Stimulated activated CD4-positive, alpha-beta T cell treated with anti-CD3 and anti-CD28 coated beads, Interleukin-12 subunit alpha, Interleukin-12 subunit beta, amount 100 ng/mL, for 24 hours (primary cell): ENCODE measurements at regions not wholly inside any gene's neighbourhood (a gene's known extent, or its start where the extent isn't known, plus 50 kb on each side); places are given as distances from the start of the nearest gene placed in this dataset.

Experiments
- DNase-seq, 2 experiments: peaks; one replicate each; pipeline ENCODE4 v3.0.0-alpha.2; 2020; ENCODE audit warnings: low read depth in 2 of 2

DNA sequence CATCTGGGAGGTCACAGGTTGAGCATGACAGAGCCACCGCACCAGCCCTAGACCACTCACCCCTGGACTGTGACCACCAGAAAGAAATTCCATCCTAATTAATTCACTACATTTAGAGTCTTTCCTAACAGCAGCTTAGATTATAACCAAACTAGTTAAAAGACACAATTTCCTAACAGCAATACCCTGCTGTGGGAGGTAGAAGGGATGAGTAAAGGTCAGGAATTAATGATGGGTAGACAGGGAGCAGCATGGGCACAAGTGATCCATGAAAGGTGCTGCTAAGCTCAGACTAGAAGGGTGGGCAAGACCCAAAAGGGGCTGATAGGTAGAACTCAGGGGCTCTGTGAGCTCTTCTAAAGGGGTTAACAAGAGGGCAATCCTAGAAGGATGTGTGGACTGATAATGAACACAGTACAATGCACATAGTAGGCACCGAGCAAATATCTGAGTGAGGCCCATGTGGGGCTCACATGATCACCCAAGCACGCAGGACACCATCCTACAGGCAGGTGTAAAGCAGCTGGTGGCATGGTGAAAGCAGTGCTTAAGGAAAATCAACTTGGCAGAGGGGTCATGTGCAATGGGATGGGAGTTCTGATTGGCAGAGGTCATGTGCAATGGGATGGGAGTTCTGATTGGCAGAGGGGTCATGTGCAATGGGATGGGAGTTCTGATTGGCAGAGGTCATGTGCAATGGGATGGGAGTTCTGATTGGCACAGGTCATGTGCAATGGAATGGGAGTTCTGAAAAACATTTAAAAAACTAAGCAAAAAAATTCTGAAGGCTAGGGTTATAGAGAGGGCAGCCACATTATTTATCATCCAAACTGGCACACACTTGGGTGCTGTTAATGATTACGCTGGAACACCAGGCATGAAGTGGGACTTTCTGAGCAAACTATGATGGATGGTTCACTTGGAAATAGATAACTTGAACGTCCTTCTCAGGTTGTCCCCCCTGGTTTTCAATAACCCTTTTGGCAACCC is 188.2 kb upstream of the FOXQ1 start:
- no peak for DNase-seq

- no peak for DNase-seq
Observed at GRCh38 chr6:1122083-1122482, 189.8 kb upstream of the FOXQ1 start.

DNA sequence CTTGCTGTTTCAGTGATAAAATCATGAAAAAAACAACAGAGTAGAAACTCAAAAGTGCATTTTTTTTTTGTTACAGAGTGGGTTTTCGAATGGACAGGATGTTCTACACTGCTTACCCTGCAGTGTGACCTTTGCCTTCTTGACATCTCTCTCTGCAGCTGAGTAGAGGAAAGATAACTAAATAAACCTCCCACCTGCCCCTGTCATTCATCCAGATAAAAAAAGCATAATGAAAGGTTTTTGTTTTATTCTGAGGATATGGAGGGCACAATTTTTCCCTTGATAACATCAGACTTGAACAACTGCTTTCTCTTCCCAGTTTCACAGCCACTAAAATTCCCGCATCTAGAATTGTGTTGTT is 193.6 kb upstream of the FOXQ1 start:
- no peak for DNase-seq

GRCh38 chr6:1117530-1118286 is 194.2 kb upstream of the FOXQ1 start:
- DNase-seq: no peak

DNA sequence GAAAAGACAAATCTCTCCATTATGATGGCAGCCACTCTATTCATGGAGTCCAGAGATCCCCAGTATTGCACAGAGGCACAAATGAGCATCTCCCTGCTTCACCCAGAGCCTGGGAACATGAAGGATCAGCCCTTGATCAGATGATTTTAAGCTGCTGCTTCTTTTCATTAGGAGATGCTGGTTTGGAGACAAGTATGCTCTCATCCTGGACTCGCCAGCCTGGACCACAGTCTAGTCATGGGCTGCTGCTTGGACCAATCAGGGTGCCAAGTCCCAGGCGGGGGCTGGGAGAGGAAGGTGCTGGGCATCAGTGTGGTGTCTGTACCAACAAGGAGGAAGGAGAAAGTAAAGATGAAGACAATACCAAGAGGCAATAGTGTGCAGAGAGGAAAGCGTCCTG is 195.7 kb upstream of the FOXQ1 start:
- no peak for DNase-seq

DNA sequence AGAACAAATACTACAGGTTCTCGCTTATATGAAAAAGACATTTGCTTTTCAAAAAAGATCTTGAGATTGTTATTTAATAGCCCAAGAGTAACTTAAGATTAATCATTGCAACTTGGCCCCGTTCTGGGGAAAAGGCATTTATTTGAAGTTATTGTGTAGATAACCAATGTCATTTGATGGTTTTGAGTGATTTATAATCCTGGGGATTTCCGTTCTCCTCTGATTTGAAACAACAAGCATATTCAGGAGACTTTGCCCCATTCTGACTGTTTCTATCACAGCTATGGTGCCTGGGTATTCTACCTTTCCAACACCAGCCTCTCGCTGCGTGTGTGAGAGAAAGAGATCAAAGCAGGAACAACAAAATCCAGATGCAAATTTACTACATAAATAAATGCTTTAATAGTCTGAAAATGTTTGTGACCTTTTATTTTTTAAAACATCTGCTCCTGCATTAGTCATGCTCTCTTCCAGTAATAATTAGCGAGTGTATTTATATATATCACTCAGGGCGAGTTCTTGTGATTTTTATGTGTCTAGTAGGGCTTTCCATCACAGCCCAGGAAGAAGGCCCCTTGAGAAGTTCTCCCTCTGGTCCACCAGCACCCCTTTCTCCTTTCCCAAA is 197.9 kb upstream of the FOXQ1 start:
- no peak for DNase-seq

GRCh38 chr6:1111361-1111760 is 200.5 kb upstream of the FOXQ1 start:
- no peak for DNase-seq

DNA sequence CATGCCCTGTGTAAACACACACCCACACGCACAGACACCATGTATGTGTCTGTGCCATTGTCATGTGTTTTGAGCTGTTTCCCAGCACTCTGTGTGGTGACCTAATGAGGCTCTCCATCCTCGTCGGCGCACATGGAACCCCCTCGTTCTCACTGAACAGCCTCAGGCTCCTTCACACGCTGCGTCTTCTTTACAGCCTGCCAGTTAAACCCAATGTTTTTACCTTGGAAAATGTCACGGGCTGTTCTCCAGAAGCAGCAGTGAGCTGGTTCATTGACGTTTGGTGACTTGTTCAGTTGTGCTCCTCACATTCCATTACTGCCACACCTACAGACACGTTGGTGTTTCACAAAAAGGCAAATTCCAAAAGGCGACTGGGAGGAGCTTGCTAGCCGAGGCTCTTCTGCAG is 201.0 kb upstream of the FOXQ1 start:
- DNase-seq: no peak

- no peak for DNase-seq
Observed at GRCh38 chr6:1110164-1110563, 201.7 kb upstream of the FOXQ1 start.

GRCh38 chr6:1109134-1109533 is 202.8 kb upstream of the FOXQ1 start:
- DNase-seq: no peak

DNA sequence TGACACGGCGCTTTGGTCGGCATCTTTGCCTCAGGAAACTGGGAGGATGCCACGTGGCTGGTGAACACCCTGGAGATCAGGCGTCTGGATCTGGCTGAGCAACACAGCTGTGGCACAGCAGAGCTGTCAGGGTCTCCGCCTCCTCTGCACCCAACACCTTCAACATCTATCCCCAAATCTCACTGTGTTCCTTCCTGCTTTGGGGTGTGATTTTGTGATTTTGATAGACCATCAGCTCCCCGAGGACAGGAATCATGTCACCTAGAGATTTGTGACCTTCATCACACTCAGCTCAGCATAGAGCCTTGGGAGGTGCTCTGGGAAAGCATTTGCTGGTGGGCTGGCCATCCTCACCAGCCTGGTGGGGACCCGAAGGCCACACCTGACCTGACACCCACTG is 203.7 kb upstream of the FOXQ1 start:
- DNase-seq: no peak

DNA sequence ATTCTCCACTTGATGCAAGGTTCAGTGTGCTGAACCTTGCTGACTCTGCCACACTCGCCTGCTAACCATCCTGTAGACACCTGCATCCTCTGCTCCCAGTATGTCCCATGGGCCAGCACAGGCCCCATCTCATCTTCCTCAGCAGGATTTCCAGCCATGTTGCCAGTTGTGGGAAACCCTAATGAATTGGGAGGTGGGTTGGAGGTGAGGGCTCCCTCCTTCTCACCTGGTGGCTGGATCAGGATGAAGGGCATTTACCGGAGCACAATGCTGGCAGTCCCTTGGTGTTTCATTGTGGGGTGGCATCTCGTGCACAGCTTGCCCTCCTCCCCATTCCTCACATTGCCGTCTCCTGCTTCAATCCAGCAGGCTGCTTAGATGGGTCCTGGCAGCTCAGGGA is 204.3 kb upstream of the FOXQ1 start:
- DNase-seq: no peak

DNA sequence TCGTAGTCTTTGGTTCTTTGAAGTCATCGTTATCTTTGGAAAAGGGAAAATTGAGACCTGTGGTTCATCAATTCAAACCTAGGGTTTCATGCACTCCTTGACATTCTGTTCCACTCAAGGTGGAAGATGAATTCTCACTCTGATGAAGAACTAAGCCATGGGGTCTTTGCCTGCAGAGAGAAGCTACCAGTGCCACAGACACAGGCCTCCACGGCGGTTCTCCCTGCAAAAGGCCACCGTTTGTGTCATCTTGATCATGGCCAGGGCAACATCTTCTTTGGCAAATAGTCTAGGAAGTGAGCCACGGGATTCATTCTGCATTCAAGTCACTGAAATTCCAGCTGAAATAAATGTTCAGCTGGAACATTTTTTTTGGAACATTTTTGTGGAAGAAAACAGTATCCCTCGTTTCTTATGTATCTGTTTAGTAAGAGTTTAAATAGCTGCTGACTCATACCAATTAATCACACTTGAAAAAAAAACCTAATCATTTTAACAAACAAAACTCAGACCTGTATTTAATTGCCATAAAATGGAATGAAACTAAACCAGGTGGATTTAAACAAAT is 206.0 kb upstream of the FOXQ1 start:
- DNase-seq: no peak

- DNase-seq: no peak
Observed at GRCh38 chr6:1104988-1105670, 206.8 kb upstream of the FOXQ1 start.

DNA sequence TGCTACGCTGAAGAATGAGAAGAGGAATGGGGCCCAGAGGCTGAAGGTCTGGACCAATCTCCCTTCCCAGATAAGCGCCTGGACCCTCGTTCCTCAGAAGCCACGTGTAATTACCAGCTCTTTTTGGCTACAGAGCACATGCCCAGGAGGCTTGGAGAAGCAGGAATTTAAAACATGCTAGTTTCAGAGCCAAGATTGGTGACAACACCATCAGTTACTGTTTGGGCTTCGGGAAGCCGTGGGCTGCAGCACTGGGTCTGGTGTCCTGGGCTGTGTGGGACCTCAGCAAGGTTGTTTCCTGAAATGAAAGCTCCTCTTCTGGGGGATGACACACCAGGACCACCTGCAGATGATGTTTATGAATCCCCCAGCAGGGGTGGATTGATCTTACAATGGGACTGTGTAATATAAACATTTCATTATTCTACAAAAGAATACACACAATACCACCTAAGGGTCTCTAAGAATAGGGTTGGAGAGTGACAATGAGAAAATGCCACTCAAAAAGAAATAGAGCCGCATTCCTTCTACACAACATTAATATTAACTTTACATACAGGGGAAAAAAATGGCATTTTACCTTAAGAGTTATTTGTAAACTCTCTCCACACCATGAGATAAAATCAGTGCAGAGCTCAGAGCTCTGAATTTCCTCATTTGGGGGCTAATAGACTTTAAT is 207.8 kb upstream of the FOXQ1 start:
- DNase-seq: no peak

DNA sequence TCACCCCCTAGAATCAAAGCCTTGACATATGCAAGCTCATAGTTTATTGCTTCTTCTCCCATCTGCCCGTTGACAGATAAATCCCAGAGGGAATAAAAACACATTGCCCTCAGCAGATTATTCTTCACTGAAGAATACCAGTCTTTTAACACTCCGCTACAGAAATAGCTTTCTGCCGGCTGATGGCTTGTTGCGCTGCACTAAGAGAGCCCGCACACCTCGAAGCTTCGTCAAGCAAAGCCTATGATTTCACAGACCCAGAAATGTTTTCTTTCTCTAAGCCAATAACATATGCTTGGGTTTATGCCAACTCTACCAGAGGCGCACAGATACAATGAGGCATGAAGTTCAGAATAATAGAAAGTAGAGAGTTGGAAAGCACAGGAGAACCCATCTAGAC is 208.9 kb upstream of the FOXQ1 start:
- DNase-seq: no peak

DNA sequence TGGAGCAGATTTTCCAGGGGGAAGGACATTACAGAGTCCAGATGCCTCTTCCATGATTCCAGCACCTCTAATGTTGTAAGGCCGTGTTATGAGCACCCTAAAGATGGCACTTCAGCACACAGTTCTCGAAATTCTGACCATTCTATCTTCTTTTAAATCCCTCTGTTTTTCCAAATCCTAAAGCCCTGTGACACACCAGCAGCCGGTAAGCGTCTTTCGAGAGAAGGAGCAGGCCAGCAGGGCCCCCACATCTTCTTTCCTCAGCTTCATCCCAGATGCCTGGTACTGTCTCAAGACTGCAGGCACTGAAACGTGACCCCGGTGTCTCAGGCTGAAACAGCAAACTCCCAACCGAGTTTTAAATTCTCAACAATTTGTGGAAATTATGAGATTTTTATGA is 211.6 kb upstream of the FOXQ1 start:
- no peak for DNase-seq

DNA sequence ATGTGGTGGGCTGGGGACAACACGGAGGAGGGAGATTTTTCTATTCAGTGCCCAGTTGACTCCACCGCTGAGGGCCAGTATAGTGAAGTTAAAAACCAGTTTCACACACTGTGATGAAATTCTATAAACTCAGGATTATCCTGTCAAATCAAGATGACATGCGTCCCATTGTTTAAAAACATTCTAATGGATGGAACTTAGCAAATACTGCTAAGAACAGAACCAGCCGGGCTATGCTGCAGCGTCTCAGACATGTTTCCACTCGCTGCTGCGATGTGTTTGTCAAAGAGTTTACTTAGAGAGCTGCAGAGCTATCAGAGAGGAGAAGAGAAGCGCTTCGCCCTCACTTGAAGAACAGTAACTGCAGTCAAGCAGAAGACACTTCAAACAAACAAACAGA is 212.6 kb upstream of the FOXQ1 start:
- no peak for DNase-seq

DNA sequence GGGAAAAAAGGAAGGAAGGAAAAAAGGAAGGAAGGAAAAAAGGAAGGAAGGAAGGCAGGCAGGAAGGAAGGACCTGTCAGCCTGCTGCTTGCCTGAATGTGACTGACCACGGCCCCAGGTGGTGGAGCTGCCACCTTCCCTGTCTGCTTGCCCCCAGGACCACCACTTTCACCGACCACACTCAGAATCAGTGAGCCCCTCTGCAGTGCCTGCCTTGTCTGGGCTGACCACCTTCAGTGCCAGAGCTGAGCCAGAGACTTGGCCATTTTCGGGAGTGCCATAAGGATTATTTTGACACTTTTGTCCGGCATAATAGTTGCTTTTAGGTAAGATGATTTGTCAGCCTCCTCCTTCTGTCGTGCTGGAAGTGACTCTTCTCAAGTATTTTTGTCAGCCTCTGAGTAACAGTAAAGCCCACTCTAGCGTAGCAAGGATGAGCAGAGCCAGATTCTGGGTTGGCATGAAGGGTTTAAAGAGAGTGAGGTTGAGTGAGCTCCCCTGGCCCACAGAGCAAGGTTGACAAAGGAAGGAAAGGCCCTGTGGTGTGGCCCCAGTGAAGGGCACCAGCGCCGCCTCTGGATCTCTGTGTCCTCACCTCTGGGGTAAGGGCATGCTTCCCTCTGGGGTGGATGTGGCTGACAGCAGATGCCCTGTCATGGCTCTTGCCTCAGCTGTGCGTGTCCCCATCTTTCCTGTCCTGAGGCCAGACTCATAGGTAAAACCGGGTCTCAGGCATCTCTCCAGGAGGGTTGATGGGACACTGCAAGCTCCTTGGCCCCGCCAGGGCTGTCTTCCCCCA is 214.7 kb upstream of the FOXQ1 start:
- DNase-seq: no peak

DNA sequence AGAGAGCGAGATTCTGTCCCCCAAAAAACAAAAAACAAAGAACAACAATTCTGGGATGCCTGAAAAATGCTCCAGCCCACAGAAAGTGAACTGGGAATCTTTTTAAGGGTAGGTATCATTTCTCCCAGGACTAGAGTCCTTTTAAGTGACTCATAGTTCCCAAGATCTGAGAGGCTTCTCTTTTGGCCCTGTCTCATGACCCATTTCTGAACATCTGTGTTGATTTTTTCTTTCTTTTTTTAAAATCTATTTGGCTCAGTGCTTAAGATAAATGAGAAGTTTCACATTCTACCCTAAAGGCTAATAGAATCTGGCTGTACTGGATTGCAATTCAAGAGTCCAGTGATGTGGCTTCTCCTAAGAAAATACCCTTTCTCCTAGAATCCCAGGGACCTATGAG is 217.6 kb upstream of the FOXQ1 start:
- DNase-seq: no peak
